NCI-H2171 (cell line): ENCODE measurements at regions not wholly inside any gene's neighbourhood (a gene's known extent, or its start where the extent isn't known, plus 50 kb on each side); places are given as distances from the start of the nearest gene placed in this dataset.

Source experiments
- DNase-seq: peaks from one replicate; lab custom pipeline; 2025; lab: John Stamatoyannopoulos, UW

- no peak for DNase-seq
These were observed 202.1 kb downstream of the NOVA1 start for GRCh38 chr14:26395726-26396125.

GRCh38 chr14:26394150-26394810 is 203.6 kb downstream of the NOVA1 start:
- peak; percentile 3 for DNase-seq

- DNase-seq = no peak
These were observed 205.3 kb downstream of the NOVA1 start for GRCh38 chr14:26392498-26392897.

- no peak for DNase-seq
These were observed 208.0 kb downstream of the NOVA1 start for GRCh38 chr14:26389646-26390508.

GRCh38 chr14:26385310-26385709 is 212.5 kb downstream of the NOVA1 start:
- DNase-seq = no peak

- no peak for DNase-seq
These were observed 214.7 kb downstream of the NOVA1 start for GRCh38 chr14:26382901-26383685.

GRCh38 chr14:26381405-26381804 is 216.4 kb downstream of the NOVA1 start:
- DNase-seq = no peak

GRCh38 chr14:26380637-26381036 is 217.2 kb downstream of the NOVA1 start:
- no peak for DNase-seq

- DNase-seq = no peak
These were observed 217.9 kb downstream of the NOVA1 start for GRCh38 chr14:26379951-26380350.

- DNase-seq = no peak
These were observed 220.7 kb downstream of the NOVA1 start for GRCh38 chr14:26377150-26377549.

- DNase-seq = no peak
These were observed 227.7 kb downstream of the NOVA1 start for GRCh38 chr14:26370115-26370514.

GRCh38 chr14:26363689-26364088 is 234.1 kb downstream of the NOVA1 start:
- DNase-seq = no peak

- no peak for DNase-seq
These were observed 253.2 kb downstream of the NOVA1 start for GRCh38 chr14:26344596-26344995.

GRCh38 chr14:26339381-26339780 is 258.5 kb downstream of the NOVA1 start:
- no peak for DNase-seq

GRCh38 chr14:26338231-26338630 is 259.6 kb downstream of the NOVA1 start:
- DNase-seq = no peak

GRCh38 chr14:26334288-26334687 is 263.5 kb downstream of the NOVA1 start:
- no peak for DNase-seq

GRCh38 chr14:26332966-26333365 is 264.9 kb downstream of the NOVA1 start:
- no peak for DNase-seq

- no peak for DNase-seq
These were observed 266.9 kb downstream of the NOVA1 start for GRCh38 chr14:26330982-26331381.

- no peak for DNase-seq
These were observed 269.0 kb downstream of the NOVA1 start for GRCh38 chr14:26328791-26329190.

- DNase-seq = no peak
These were observed 274.0 kb downstream of the NOVA1 start for GRCh38 chr14:26323869-26324268.

- DNase-seq = no peak
These were observed 276.9 kb downstream of the NOVA1 start for GRCh38 chr14:26320886-26321285.

- DNase-seq = no peak
These were observed 278.5 kb downstream of the NOVA1 start for GRCh38 chr14:26319139-26319864.
